HG03520 (cell line): ENCODE measurements at regions not wholly inside any gene's neighbourhood (a gene's known extent, or its start where the extent isn't known, plus 50 kb on each side); places are given as distances from the start of the nearest gene placed in this dataset.
"Not testable (repeated sequence)": the region's sequence is repeated elsewhere in the genome, so short reads cannot be mapped to it uniquely, and the experiment has no call there.

Source experiments
- ATAC-seq: cut with Tn5 transposase; IDR thresholded peaks from one replicate; pipeline ENCODE4 v1.9.1; 2021; ENCODE audit warnings: mild to moderate bottlenecking, moderate library complexity; ENCODE audit not compliant: unreplicated experiment

GRCh38 chr21:15644489-15644888 is 85.3 kb upstream of the USP25 start:
- ATAC-seq = no peak

- no peak for ATAC-seq
These were observed 84.0 kb upstream of the USP25 start for GRCh38 chr21:15645830-15646229.

GRCh38 chr21:15650735-15651134 is 79.0 kb upstream of the USP25 start:
- ATAC-seq = no peak

GRCh38 chr21:15651172-15651571 is 78.6 kb upstream of the USP25 start:
- no peak for ATAC-seq

GRCh38 chr21:15653710-15654109 is 76.1 kb upstream of the USP25 start:
- ATAC-seq = no peak

GRCh38 chr21:15654171-15654570 is 75.6 kb upstream of the USP25 start:
- no peak for ATAC-seq

- ATAC-seq = no peak
These were observed 69.9 kb upstream of the USP25 start for GRCh38 chr21:15659753-15660422.

GRCh38 chr21:15660423-15660804 is 69.4 kb upstream of the USP25 start:
- no peak for ATAC-seq

GRCh38 chr21:15667010-15667409 is 62.8 kb upstream of the USP25 start:
- ATAC-seq = no peak

GRCh38 chr21:15667819-15668218 is 62.0 kb upstream of the USP25 start:
- no peak for ATAC-seq

GRCh38 chr21:15669247-15669646 is 60.5 kb upstream of the USP25 start:
- no peak for ATAC-seq

GRCh38 chr21:15671188-15671587 is 58.6 kb upstream of the USP25 start:
- ATAC-seq = no peak

GRCh38 chr21:15672578-15672977 is 57.2 kb upstream of the USP25 start:
- not testable (repeated sequence) for ATAC-seq

- no peak for ATAC-seq
These were observed 52.8 kb upstream of the USP25 start for GRCh38 chr21:15676935-15677334.

GRCh38 chr21:15679630-15680029 is 50.2 kb upstream of the USP25 start:
- no peak for ATAC-seq
